H1 (cell line): ENCODE measurements at regions not wholly inside any gene's neighbourhood (a gene's known extent, or its start where the extent isn't known, plus 50 kb on each side); places are given as distances from the start of the nearest gene placed in this dataset.

Source experiments
- CTCF ChIA-PET: fragments of 300-600 bp; sonication (Branson Sonifier 250); formaldehyde crosslinking; loops from one replicate; lab custom pipeline; 2021; ENCODE audit not compliant: partially characterized antibody; lab: Charles Lee
- POLR2A ChIA-PET: fragments of 300-600 bp; sonication (Branson Sonifier 250); formaldehyde crosslinking; loops from one replicate; lab custom pipeline; 2021; ENCODE audit warnings: inconsistent platforms; ENCODE audit not compliant: partially characterized antibody; lab: Charles Lee
- DNase-seq, 2 experiments: peaks; one replicate each; pipeline versions ENCODE4 v3.0.0 to v3.0.0-alpha.2; 2010 to 2022; ENCODE audit warnings: low spot score in 2 of 2, low read depth in 1 of 2, mixed read lengths in 1 of 2
- FAIRE-seq: peaks from 2 replicates; lab custom pipeline; 2011; peaks lifted over from hg19 to GRCh38; lab: Jason Lieb, UNC
- H2AFZ ChIP-seq: 2 replicates; pipeline ENCODE4 v1.8.1; 2012; ENCODE audit warnings: low read length, inconsistent platforms
- H2AK5ac ChIP-seq: 2 replicates; pipeline ENCODE4 v1.6.1; 2013; ENCODE audit warnings: low read depth, low read length
- H2BK120ac ChIP-seq: replicated peaks from 2 replicates; pipeline ENCODE3; 2013; ENCODE audit warnings: low read depth, low read length, inconsistent platforms
- H2BK12ac ChIP-seq: 2 replicates; pipeline ENCODE4 v1.6.1; 2013; ENCODE audit warnings: low read depth, low read length
- H2BK15ac ChIP-seq: 2 replicates; pipeline ENCODE4 v1.6.1; 2013; ENCODE audit warnings: low read length
- H2BK20ac ChIP-seq: 2 replicates; pipeline ENCODE4 v1.6.1; 2013; ENCODE audit warnings: low read length
- H2BK5ac ChIP-seq: 2 replicates; pipeline ENCODE4 v1.6.1; 2013; ENCODE audit warnings: low read depth, low read length
- H3K14ac ChIP-seq: 2 replicates; pipeline ENCODE4 v1.6.1; 2013; ENCODE audit warnings: inconsistent platforms; ENCODE audit not compliant: insufficient read length
- H3K18ac ChIP-seq: 2 replicates; pipeline ENCODE4 v1.6.1; 2013; ENCODE audit warnings: low read length; ENCODE audit errors: extremely low read depth
- H3K23ac ChIP-seq: 2 replicates; pipeline ENCODE4 v1.6.1; 2013; ENCODE audit warnings: inconsistent platforms; ENCODE audit not compliant: insufficient read length
- H3K23me2 ChIP-seq: 2 replicates; pipeline ENCODE4 v1.6.1; 2013; ENCODE audit warnings: low read depth, low read length
- H3K27ac ChIP-seq: 2 replicates; pipeline ENCODE4 v1.6.1; 2011; ENCODE audit warnings: low read depth, low read length, inconsistent platforms
- H3K27me3 ChIP-seq, 4 experiments: replicated peaks in 1 of 4; 1 replicate in 1 of 4; 2 replicates in 3 of 4; pipeline versions ENCODE4 v1.6.1 to v1.8.1; 2011 to 2013; ENCODE audit warnings: low read length in 3 of 4, mild to moderate bottlenecking in 3 of 4, inconsistent platforms in 2 of 4, mixed read lengths in 2 of 4, moderate library complexity in 1 of 4; ENCODE audit not compliant: control insufficient read depth in 3 of 4, insufficient read depth in 3 of 4; ENCODE audit errors: extremely low read depth in 1 of 4
- H3K36me3 ChIP-seq, 4 experiments: 2 replicates each; pipeline versions ENCODE4 v1.6.1 to v1.8.1; 2011 to 2013; ENCODE audit warnings: mild to moderate bottlenecking in 4 of 4, low read length in 3 of 4, moderate library complexity in 2 of 4, control low read depth in 1 of 4, inconsistent platforms in 1 of 4; ENCODE audit not compliant: insufficient read depth in 4 of 4, control insufficient read depth in 2 of 4
- H3K4ac ChIP-seq: replicated peaks from 2 replicates; pipeline ENCODE3; 2013; ENCODE audit warnings: low read length, low read depth, mixed read lengths, inconsistent platforms; ENCODE audit not compliant: insufficient read length
- H3K4me1 ChIP-seq, 4 experiments: replicated peaks in 1 of 4; 1 replicate in 1 of 4; 2 replicates in 3 of 4; pipeline versions ENCODE4 v1.6.1 to v1.8.1; 2011 to 2013; ENCODE audit warnings: low read length in 3 of 4, inconsistent platforms in 2 of 4, mixed read lengths in 1 of 4; ENCODE audit not compliant: insufficient read depth in 4 of 4, control insufficient read depth in 3 of 4
- H3K4me2 ChIP-seq, 2 experiments: 2 replicates each; pipeline versions ENCODE4 v1.6.1 to v1.8.1; 2011 to 2013; ENCODE audit warnings: low read depth in 2 of 2, low read length in 2 of 2, control low read depth in 1 of 2, inconsistent platforms in 1 of 2, mild to moderate bottlenecking in 1 of 2; ENCODE audit not compliant: insufficient read depth in 1 of 2
- H3K4me3 ChIP-seq, 4 experiments: fragments of 200-600, 300-600 bp in 1 of 4; sonication (generic), shearing (Covaris generic), sonication (Bioruptor Twin) in 1 of 4; 2 replicates each; pipeline versions ENCODE4 v1.5.1 to v1.8.1; 2011 to 2016; ENCODE audit warnings: low read length in 4 of 4, low read depth in 3 of 4, control low read depth in 2 of 4, inconsistent platforms in 2 of 4, mild to moderate bottlenecking in 2 of 4, mixed read lengths in 1 of 4, moderate library complexity in 1 of 4; ENCODE audit not compliant: insufficient read depth in 2 of 4; ENCODE audit errors: extremely low read depth in 1 of 4
- H3K56ac ChIP-seq: replicated peaks from 2 replicates; pipeline ENCODE3; 2013; ENCODE audit warnings: low read depth, mild to moderate bottlenecking, mixed read lengths, low read length, inconsistent platforms; ENCODE audit not compliant: insufficient read length
- H3K79me1 ChIP-seq: 2 replicates; pipeline ENCODE4 v1.6.1; 2013; ENCODE audit warnings: low read depth, low read length, control low read depth
- H3K79me2 ChIP-seq, 2 experiments: 2 replicates each; pipeline versions ENCODE4 v1.6.1 to v1.8.1; 2012 to 2013; ENCODE audit warnings: low read length in 2 of 2, mild to moderate bottlenecking in 2 of 2, inconsistent platforms in 1 of 2; ENCODE audit not compliant: insufficient read depth in 2 of 2, control insufficient read depth in 1 of 2
- H3K9ac ChIP-seq, 4 experiments: replicated peaks in 1 of 4; 1 replicate in 1 of 4; 2 replicates in 3 of 4; pipeline versions ENCODE4 v1.6.1 to v1.8.1; 2011 to 2013; ENCODE audit warnings: low read depth in 3 of 4, low read length in 3 of 4, control low read depth in 2 of 4, mild to moderate bottlenecking in 2 of 4, moderate library complexity in 2 of 4, inconsistent platforms in 1 of 4; ENCODE audit errors: extremely low read depth in 1 of 4
- H3K9me3 ChIP-seq, 2 experiments: 2 replicates each; pipeline versions ENCODE4 v1.6.1 to v1.8.1; 2012 to 2013; ENCODE audit warnings: mild to moderate bottlenecking in 2 of 2, moderate library complexity in 2 of 2, control low read depth in 1 of 2, inconsistent platforms in 1 of 2, low read depth in 1 of 2, low read length in 1 of 2, mixed read lengths in 1 of 2; ENCODE audit not compliant: insufficient read depth in 2 of 2
- H4K20me1 ChIP-seq, 2 experiments: replicated peaks in 1 of 2; 2 replicates each; pipeline versions ENCODE3 to v1.8.1; 2011 to 2013; ENCODE audit warnings: inconsistent platforms in 2 of 2, low read length in 2 of 2, mild to moderate bottlenecking in 1 of 2; ENCODE audit not compliant: insufficient read depth in 2 of 2, control insufficient read depth in 1 of 2
- H4K5ac ChIP-seq: 2 replicates; pipeline ENCODE4 v1.6.1; 2013; ENCODE audit warnings: low read length, low read depth, mixed read lengths, inconsistent platforms; ENCODE audit not compliant: insufficient read length
- H4K8ac ChIP-seq: 2 replicates; pipeline ENCODE4 v1.8.0; 2013; ENCODE audit warnings: mild to moderate bottlenecking, moderate library complexity, low read length, inconsistent platforms; ENCODE audit not compliant: insufficient read depth; ENCODE audit errors: extremely low read depth
- H4K91ac ChIP-seq: replicated peaks from 2 replicates; pipeline ENCODE3; 2013; ENCODE audit warnings: low read length, mixed read lengths, inconsistent platforms; ENCODE audit not compliant: insufficient read length
- BCL11A ChIP-seq, 2 experiments: IDR thresholded peaks; one replicate each; pipeline ENCODE4 v1.6.1; 2011; ENCODE audit warnings: low read depth in 2 of 2, low read length in 2 of 2, mild to moderate bottlenecking in 2 of 2
- CBX5 ChIP-seq: fragments of 300-800, 300-1000 bp; sonication (generic); IDR thresholded peaks from 2 replicates; pipeline ENCODE4 v1.7.1; 2016; ENCODE audit warnings: antibody characterized with exemption, low read length, low read depth
- CREB1 ChIP-seq: IDR thresholded peaks from 2 replicates; pipeline ENCODE4 v1.6.1; 2012; ENCODE audit warnings: inconsistent platforms
- EGR1 ChIP-seq: IDR thresholded peaks from 2 replicates; pipeline ENCODE4 v1.6.1; 2011; ENCODE audit warnings: low read depth, low read length, borderline replicate concordance
- EZH2 ChIP-seq: fragments of 200-600 bp; sonication (generic); IDR thresholded peaks from 2 replicates; pipeline ENCODE4 v1.7.1; 2012; ENCODE audit warnings: low read depth, mild to moderate bottlenecking, moderate library complexity, low read length, inconsistent platforms; ENCODE audit not compliant: severe bottlenecking
- GABPA ChIP-seq: IDR thresholded peaks from 2 replicates; pipeline ENCODE4 v1.6.1; 2011; ENCODE audit warnings: mild to moderate bottlenecking, low read length, moderate library complexity, borderline replicate concordance; ENCODE audit not compliant: insufficient read depth
- POU5F1 ChIP-seq: IDR thresholded peaks from 2 replicates; pipeline ENCODE4 v1.6.1; 2011; ENCODE audit warnings: low read depth, mild to moderate bottlenecking, low read length, moderate library complexity
- TBP ChIP-seq: IDR thresholded peaks from 2 replicates; pipeline ENCODE4 v1.6.1; 2011; ENCODE audit warnings: low read depth, low read length, improper control_type of control experiment
- YY1 ChIP-seq: IDR thresholded peaks from 2 replicates; pipeline ENCODE4 v1.6.1; 2011; ENCODE audit warnings: low read depth, mild to moderate bottlenecking, low read length
- WGBS, 2 experiments: shearing (Covaris generic) in 1 of 2; methylation state at CpG; one replicate each; pipeline versions ENCODE4 v1.1.6 to v1.1.7; 2013 to 2015; ENCODE audit warnings: low lambda C conversion rate in 2 of 2, mixed read lengths in 2 of 2, inconsistent platforms in 1 of 2, low coverage in 1 of 2, missing lambda C conversion rate in 1 of 2; ENCODE audit not compliant: insufficient replicate concordance in 2 of 2, insufficient coverage in 1 of 2, insufficient read length in 1 of 2; ENCODE audit errors: extremely low coverage in 1 of 2, missing lambda C conversion rate in 1 of 2; 5-methylcytosine and 5-hydroxymethylcytosine counted together
- TF ChIP-seq, protein P1 (sequence below): IDR thresholded peaks from 2 replicates; pipeline ENCODE4 v1.6.1; 2011; ENCODE audit warnings: low read depth, mild to moderate bottlenecking, low read length; ENCODE audit not compliant: insufficient read depth

- Histone ChIP-seq H3K79me2 (no peaks in the 10 kb centered on the region), H3K4me2 (no peak overlapping the region), H2BK20ac (no peak overlapping the region), H2AFZ (no peak overlapping the region), H2BK12ac (no peak overlapping the region), H3K27ac (no peak overlapping the region), H3K9me3 (peaks cover 17 to 20% of the 10 kb centered on the region in 2 experiments), H4K8ac (no peak overlapping the region), H3K36me3 (no peaks in the 10 kb centered on the region), H3K56ac (no peak overlapping the region), H3K4ac (no peak overlapping the region), H3K18ac (no peak overlapping the region), H3K23ac (no peak overlapping the region), H3K23me2 (no peaks in the 10 kb centered on the region), H3K27me3 (no peaks in the 10 kb centered on the region), H2BK15ac (no peak overlapping the region), H3K14ac (no peak overlapping the region), H3K79me1 (no peaks in the 10 kb centered on the region), H3K4me1 (no peaks in the 10 kb centered on the region), H3K4me3 (no peak overlapping the region), H4K5ac (no peak overlapping the region), H2AK5ac (no peak overlapping the region), H4K20me1 (no peaks in the 10 kb centered on the region), H2BK120ac (no peak overlapping the region), H3K9ac (no peak overlapping the region), H4K91ac (no peak overlapping the region), H2BK5ac (no peak overlapping the region)
- ChIA-PET POLR2A (no interaction called here), CTCF (interaction anchor here (1.8 kb wide), 1 partner anchor 71 kb away, joined by 5 read pairs; no protein-coding TSS in a partner anchor)
- FAIRE-seq (no peak), DNase-seq (no peak)
- no peak for TF ChIP-seq CREB1
- no peak for TF ChIP-seq GABPA
- TF ChIP-seq CBX5 = no peak
- TF ChIP-seq POU5F1 = no peak
- TF ChIP-seq YY1 = no peak
- TF ChIP-seq BCL11A (IDR thresholded peaks at IDR 0.05; ENCODE audit: low read depth in 2 of 2, low read length in 2 of 2) = no peak
- TF ChIP-seq EZH2 = no peak
- TF ChIP-seq, protein P1, sequence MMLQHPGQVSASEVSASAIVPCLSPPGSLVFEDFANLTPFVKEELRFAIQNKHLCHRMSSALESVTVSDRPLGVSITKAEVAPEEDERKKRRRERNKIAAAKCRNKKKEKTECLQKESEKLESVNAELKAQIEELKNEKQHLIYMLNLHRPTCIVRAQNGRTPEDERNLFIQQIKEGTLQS = no peak
- no peak for TF ChIP-seq TBP
- TF ChIP-seq EGR1 = no peak
- WGBS, 2 experiments = 89% methylated on average over 2 of the region's 2 CpGs; no CpG with 5 or more reads in 1 of the 2 experiments
Measured at GRCh38 chr2:17076533-17076932, 410.9 kb upstream of the CYRIA start.
